Sigmoid colon (tissue), 6 donors: ENCODE measurements at regions not wholly inside any gene's neighbourhood (a gene's known extent, or its start where the extent isn't known, plus 50 kb on each side); places are given as distances from the start of the nearest gene placed in this dataset.

Source experiments
- DNase-seq: peaks from one replicate; pipeline ENCODE4 v3.0.0-alpha.2; 2019
- H3K27ac ChIP-seq, 4 donors: fragments of 200-600 bp; sonication (generic); one replicate each; pipeline ENCODE4 v1.5.1; 2016 to 2019; ENCODE audit warnings: mild to moderate bottlenecking in 1 of 4
- H3K27me3 ChIP-seq, 3 donors: fragments of 200-600 bp; sonication (generic); one replicate each; pipeline ENCODE4 v1.5.1; 2019; ENCODE audit warnings: mild to moderate bottlenecking in 1 of 3
- H3K36me3 ChIP-seq, 4 donors: fragments of 200-600 bp; sonication (generic); one replicate each; pipeline ENCODE4 v1.5.1; 2016 to 2019
- H3K4me1 ChIP-seq, 4 donors: fragments of 200-600 bp; sonication (generic); one replicate each; pipeline ENCODE4 v1.5.1; 2017 to 2019
- H3K4me3 ChIP-seq, 4 donors: fragments of 200-600 bp; sonication (generic); one replicate each; pipeline ENCODE4 v1.5.1; 2017 to 2019; ENCODE audit warnings: mild to moderate bottlenecking in 2 of 4, moderate library complexity in 1 of 4
- H3K9me3 ChIP-seq, 4 donors: fragments of 200-600 bp in 3 of 4; sonication (generic) in 3 of 4; one replicate each; pipeline versions ENCODE4 v1.5.1 to v1.6.1; 2013 to 2019
- CTCF ChIP-seq, 4 experiments: fragments of 450-650 bp in 3 of 4; fragments of 200-600 bp in 1 of 4; IDR thresholded peaks; one replicate each; pipeline ENCODE4 v1.5.1; 2016 to 2019; ENCODE audit warnings: antibody characterized with exemption in 4 of 4, mild to moderate bottlenecking in 3 of 4, moderate library complexity in 2 of 4
- EP300 ChIP-seq, 4 donors: sonication (generic); formaldehyde crosslinking; IDR thresholded peaks; one replicate each; pipeline ENCODE4 v1.6.1; 2017; ENCODE audit warnings: antibody characterized with exemption in 4 of 4
- POLR2A ChIP-seq, 2 donors: fragments of 450-650 bp; IDR thresholded peaks; one replicate each; pipeline ENCODE4 v1.6.1; 2016; ENCODE audit warnings: antibody characterized with exemption in 2 of 2, mild to moderate bottlenecking in 2 of 2, moderate library complexity in 2 of 2
- POLR2AphosphoS5 ChIP-seq, 4 donors: sonication (generic); formaldehyde crosslinking; IDR thresholded peaks; one replicate each; pipeline ENCODE4 v1.6.1; 2017; ENCODE audit warnings: antibody characterized with exemption in 4 of 4
- WGBS, 2 donors: extraction: QIAGEN DNeasy Blood & Tissue Kit; methylation state at CpG; one replicate each; pipeline ENCODE4 v1.1.7; 2013; 5-methylcytosine and 5-hydroxymethylcytosine counted together
- intact Hi-C: fragments of 100-400 bp; cut with DNase I; formaldehyde crosslinking; loops from one replicate; pipeline ENCODE4 v1.15.1; 2023
- donor health status: healthy with polysubstance abuse.
- donor health status: healthy.

- DNase-seq: no peak
- H3K4me3 ChIP-seq: no peak overlapping the region
- TF ChIP-seq POLR2AphosphoS5 (IDR thresholded peaks at IDR 0.05) (no peak), POLR2A (IDR thresholded peaks at IDR 0.05) (no peak), EP300 (IDR thresholded peaks at IDR 0.05) (no peak), CTCF (IDR thresholded peaks at IDR 0.05) (no peak)
- no peaks in the 10 kb centered on the region for H3K36me3 ChIP-seq
- no peak overlapping the region for H3K27ac ChIP-seq
- H3K27me3 ChIP-seq: no peaks in the 10 kb centered on the region
- no peaks in the 10 kb centered on the region for H3K9me3 ChIP-seq
- no peaks in the 10 kb centered on the region for H3K4me1 ChIP-seq
- intact Hi-C loops: no loop called here
Measured at GRCh38 chr2:81647715-81648230, 1343.2 kb upstream of the LRRTM1 start.

GRCh38 chr2:81645745-81646301 is 1341.3 kb upstream of the LRRTM1 start:
- H3K4me1 ChIP-seq: no peaks in the 10 kb centered on the region
- no peak overlapping the region for H3K4me3 ChIP-seq
- TF ChIP-seq POLR2A (IDR thresholded peaks at IDR 0.05) (no peak), CTCF (IDR thresholded peaks at IDR 0.05) (no peak), POLR2AphosphoS5 (IDR thresholded peaks at IDR 0.05) (no peak), EP300 (IDR thresholded peaks at IDR 0.05) (no peak)
- no peaks in the 10 kb centered on the region for H3K27me3 ChIP-seq
- WGBS, 2 donors: 25 to 36% methylated on average over 2 of the region's 2 CpGs
- intact Hi-C loops: no loop called here
- no peak overlapping the region for H3K27ac ChIP-seq
- no peak for DNase-seq
- no peaks in the 10 kb centered on the region for H3K36me3 ChIP-seq
- H3K9me3 ChIP-seq: no peaks in the 10 kb centered on the region

- no peaks in the 10 kb centered on the region for H3K9me3 ChIP-seq
- no peak for DNase-seq
- no peak overlapping the region for H3K27ac ChIP-seq
- intact Hi-C loops: no loop called here
- H3K4me3 ChIP-seq: no peak overlapping the region
- no peaks in the 10 kb centered on the region for H3K4me1 ChIP-seq
- no peaks in the 10 kb centered on the region for H3K36me3 ChIP-seq
- no peaks in the 10 kb centered on the region for H3K27me3 ChIP-seq
- WGBS, 2 donors: 8 to 30% methylated on average over 1 of the region's 1 CpG
- no peak for TF ChIP-seq POLR2A (IDR thresholded peaks at IDR 0.05)
- TF ChIP-seq POLR2AphosphoS5 (IDR thresholded peaks at IDR 0.05): no peak
- TF ChIP-seq EP300 (IDR thresholded peaks at IDR 0.05): no peak
- TF ChIP-seq CTCF (IDR thresholded peaks at IDR 0.05): no peak
Measured at GRCh38 chr2:81644189-81644588, 1339.6 kb upstream of the LRRTM1 start.

DNA sequence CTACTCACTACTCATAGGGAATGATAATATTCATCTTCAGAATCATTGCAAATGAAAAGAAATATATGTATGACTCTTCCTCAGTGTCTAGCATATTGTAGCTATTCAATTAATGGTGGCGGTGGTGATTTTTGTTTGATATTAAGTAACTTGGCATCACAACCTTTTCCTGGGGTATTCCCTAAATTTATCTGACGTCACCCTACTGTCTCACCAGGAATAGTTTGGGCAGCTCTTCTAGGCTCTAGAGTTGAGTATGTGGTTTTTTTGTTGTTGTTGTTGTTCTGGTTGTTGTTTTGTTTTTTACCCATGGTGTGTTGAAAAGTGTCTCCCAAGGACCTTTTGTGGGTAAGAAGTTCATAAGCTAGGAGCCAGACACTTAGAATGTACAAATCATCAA is 1320.3 kb upstream of the LRRTM1 start:
- Histone ChIP-seq H3K9me3 (no peaks in the 10 kb centered on the region), H3K27me3 (no peaks in the 10 kb centered on the region), H3K36me3 (no peaks in the 10 kb centered on the region), H3K27ac (no peak overlapping the region), H3K4me3 (no peak overlapping the region), H3K4me1 (no peaks in the 10 kb centered on the region)
- intact Hi-C loops: no loop called here
- no peak for DNase-seq
- TF ChIP-seq CTCF (IDR thresholded peaks at IDR 0.05): no peak
- no peak for TF ChIP-seq POLR2AphosphoS5 (IDR thresholded peaks at IDR 0.05)
- no peak for TF ChIP-seq POLR2A (IDR thresholded peaks at IDR 0.05)
- no peak for TF ChIP-seq EP300 (IDR thresholded peaks at IDR 0.05)
- 74 to 95% methylated on average over 2 of the region's 2 CpGs for WGBS, 2 donors

DNA sequence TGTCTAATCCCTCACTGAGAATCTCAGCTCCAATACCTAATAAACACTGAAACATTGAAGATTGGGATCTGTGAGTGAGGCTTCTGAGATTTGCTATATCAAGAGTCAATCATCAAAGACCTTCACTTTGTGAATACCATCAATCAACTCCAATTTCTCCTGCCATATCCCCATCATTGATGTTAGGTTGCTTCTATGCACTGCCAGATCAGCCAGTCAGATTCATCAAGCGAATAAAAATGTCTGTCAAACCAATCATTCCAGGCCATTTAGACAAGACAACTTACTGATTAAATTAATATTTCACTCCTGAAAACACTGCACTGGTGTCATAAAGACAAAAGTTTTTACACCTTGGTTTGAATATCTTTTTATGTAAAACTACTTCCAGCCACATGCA is 1295.5 kb upstream of the LRRTM1 start:
- no peaks in the 10 kb centered on the region for H3K27me3 ChIP-seq
- H3K9me3 ChIP-seq: no peaks in the 10 kb centered on the region
- no peak overlapping the region for H3K27ac ChIP-seq
- TF ChIP-seq CTCF (IDR thresholded peaks at IDR 0.05) (no peak), POLR2AphosphoS5 (IDR thresholded peaks at IDR 0.05) (no peak), POLR2A (IDR thresholded peaks at IDR 0.05) (no peak), EP300 (IDR thresholded peaks at IDR 0.05) (no peak)
- no peaks in the 10 kb centered on the region for H3K4me1 ChIP-seq
- 76 to 84% methylated on average over 1 of the region's 1 CpG for WGBS, 2 donors
- no peak overlapping the region for H3K4me3 ChIP-seq
- no peak for DNase-seq
- no peaks in the 10 kb centered on the region for H3K36me3 ChIP-seq
- intact Hi-C loops: no loop called here
